Sciatic nerve (tissue), 2 donors: ENCODE measurements at regions not wholly inside any gene's neighbourhood (a gene's known extent, or its start where the extent isn't known, plus 50 kb on each side); places are given as distances from the start of the nearest gene placed in this dataset.

ENCODE experiments used
- ATAC-seq: fragments of 200-7000 bp; cut with Tn5 transposase; one replicate; pipeline ENCODE4 v1.9.1; 2020; ENCODE audit warnings: mild to moderate bottlenecking, moderate library complexity
- DNase-seq: peaks from one replicate; pipeline ENCODE4 v3.0.0-alpha.2; 2020; ENCODE audit warnings: low spot score
- intact Hi-C: fragments of 100-400 bp; cut with DNase I; formaldehyde crosslinking; loops from one replicate; pipeline ENCODE4 v1.14.2; 2022
- donor health status: DM: no; HTN: no; CAD: no.
- donor health status: DM: no; HTN: no; CAD: no.

DNA sequence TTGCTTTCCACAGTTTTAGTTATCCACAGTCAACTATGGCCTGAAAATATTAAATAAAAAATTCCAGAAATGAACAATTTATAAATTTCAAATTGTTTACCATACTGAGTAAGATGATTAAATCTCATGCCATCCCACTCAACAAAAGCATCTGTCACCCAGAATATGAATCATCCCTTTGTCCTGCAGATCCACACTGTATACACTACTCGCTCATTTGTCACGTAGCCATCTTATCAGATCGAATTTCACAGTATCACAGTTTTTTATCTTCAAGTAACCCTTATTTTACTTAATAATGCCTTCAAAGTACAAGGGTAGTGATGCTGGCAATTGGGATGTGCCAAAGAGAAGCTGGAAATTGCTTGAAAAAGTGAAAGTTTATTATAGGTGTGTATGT lies 291.8 kb upstream of the LRATD1 start:
- no peak for ATAC-seq

DNA sequence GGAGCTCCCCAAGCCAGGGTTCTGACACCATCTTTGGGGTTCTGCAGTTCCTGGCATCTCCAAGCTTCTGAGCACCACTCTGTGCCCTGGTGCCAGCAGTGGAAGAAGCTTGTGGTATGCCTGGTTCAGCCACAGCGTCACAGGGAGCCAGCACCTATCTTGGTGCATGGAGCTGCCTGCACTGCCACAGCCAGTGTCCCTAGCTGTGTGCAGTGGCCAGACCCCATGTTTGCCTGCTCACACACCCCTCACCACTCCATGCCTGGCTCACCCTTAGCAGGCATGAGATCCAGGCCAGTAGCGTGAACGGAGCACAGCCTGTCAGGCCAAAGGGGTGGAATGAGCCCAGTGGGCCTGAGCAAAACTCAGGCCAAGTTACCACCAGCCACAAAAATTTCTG lies 290.2 kb upstream of the LRATD1 start:
- intact Hi-C loops = no loop called here
- ATAC-seq (no peak), DNase-seq (no peak)

More for the DNA sequence above, 291.8 kb upstream of the LRATD1 start:
- intact Hi-C loops = no loop called here
- no peak for DNase-seq

DNA sequence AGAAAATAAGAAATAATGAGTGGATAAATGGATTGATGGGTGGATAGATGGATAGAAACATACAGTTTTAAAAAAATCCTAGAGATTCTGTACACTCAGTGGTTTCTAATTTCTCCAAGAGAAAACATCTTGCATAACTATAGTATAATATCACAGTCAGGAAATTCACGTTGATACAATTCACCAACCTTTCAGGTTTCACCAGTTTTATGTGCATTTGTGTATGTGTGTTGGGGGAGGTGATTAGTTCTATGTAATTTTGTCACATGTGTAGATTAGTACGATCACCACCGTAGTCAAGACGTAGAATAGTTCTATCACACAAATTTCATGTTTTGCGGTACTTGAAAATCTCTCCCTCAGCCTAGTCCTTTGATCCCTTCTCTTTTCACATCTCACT lies 288.2 kb upstream of the LRATD1 start:
- no peak for ATAC-seq
- intact Hi-C loops = no loop called here
- DNase-seq = no peak

DNA sequence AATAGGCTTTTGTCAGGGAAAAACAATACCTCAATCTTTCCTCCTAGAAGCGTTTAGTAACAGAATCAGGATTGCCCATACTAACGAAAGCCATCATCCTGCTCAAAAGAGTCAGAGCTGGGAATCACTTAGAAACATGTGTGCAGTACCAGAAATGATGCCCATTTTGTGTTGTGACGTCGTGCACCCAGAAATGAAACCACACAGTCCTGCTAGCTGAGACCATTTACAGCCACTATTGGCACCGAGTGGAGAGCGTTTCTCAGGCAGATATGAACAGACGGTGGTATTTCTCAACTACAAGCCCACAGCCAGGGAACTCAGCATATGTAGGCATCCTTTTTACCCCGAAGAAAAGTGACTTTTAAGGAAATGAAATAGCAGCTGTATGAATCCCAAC lies 284.3 kb upstream of the LRATD1 start:
- DNase-seq (no peak), ATAC-seq (no peak)
- intact Hi-C loops = no loop called here

DNA sequence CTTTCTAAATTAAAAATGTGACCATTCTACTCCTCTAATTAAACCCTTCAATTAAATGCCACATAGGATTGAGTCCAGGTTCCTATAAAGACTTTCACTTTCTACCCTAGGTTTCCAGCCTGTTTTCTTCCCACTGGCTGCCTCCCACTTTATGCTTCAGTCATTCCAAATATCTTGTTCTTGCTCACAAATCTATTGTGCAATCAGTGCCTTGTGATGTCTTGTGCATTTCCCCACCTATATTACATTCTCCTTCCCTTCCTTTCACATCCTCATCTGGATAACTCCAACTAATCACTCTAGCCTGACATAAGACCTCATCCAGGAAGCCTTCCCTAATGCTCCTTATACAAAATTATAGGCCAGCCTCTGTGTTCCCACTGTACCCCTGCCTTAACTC lies 281.7 kb upstream of the LRATD1 start:
- intact Hi-C loops = no loop called here
- ATAC-seq = no peak

DNA sequence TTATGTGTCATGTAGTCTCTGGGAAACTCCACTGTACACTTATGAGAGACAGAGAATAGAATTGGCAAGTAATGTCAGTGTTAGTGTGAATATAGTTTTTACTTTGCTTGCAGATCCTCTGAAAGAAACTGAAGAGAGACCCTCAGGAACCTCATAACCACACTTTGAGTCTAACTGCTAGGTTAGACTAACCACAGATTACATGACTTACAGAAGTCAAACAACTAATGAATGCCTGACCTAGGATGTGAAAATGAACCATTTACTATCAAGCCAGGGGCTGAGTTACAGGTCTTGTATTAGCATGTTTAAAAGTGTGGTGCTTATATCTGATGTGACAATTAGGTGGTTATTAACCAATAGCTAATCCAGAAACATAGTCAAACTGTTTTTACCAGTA lies 280.4 kb upstream of the LRATD1 start:
- intact Hi-C loops = no loop called here
- no peak for ATAC-seq

More for the DNA sequence above, 281.7 kb upstream of the LRATD1 start:
- no peak for DNase-seq

DNA sequence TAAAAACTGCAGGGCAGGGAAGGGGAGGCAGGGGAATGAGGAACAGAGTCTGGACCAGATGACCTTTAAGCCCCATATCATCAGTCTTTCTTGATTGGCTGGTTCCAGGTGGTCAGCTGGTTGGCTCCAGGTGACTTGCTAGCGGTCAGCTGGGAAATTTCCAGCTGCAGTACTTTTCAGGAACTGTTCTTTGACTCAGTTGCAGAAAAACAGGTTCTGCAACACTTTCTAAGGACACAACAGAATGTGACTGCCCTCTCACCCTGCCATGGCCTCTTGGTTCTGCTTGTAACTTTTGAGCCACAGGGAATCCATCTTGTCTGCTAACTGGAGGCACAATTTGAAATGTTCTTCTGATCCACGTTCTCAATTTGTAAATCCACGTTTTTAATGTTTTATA lies 278.3 kb upstream of the LRATD1 start:
- intact Hi-C loops = no loop called here
- no peak for DNase-seq
- no peak for ATAC-seq

More for the DNA sequence above, 280.4 kb upstream of the LRATD1 start:
- no peak for DNase-seq

DNA sequence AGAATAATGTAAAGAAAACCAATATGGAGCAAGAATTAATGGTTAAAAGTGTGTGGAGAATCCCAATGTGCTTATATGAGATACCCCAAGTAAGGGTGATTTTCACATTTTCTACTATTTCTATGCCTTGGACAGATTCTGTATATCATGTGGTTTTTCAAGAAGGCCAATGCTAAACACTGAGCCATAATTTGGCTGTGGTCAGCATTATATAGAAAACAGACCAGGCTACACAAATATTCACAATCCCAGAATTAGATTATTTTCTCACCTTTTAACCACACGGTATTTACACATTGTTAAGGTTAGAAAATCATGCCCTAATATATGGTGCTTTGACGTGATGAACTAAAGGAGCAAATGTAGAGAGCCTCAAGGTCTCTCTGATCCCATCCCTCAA lies 277.4 kb upstream of the LRATD1 start:
- DNase-seq = no peak
- intact Hi-C loops = no loop called here
- ATAC-seq = no peak

DNA sequence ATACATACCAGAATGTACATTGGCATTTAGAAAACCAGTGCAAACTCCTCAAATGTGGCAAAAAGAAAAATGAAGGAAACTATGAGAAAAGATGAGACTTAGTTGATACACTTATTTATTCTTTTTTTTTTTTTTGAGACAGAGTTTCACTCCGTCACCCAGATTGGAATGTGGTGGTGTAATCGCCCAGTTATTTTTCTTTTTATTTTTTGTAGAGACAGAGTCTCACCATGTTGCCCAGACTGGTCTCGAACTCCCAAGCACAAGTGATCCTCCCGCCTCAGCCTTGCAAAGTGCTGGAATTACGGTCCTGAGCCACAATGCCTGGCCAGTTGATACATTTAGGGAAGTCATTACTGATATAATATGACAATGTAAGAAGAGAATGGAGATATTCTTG lies 274.2 kb upstream of the LRATD1 start:
- ATAC-seq (no peak), DNase-seq (no peak)
- intact Hi-C loops = no loop called here

DNA sequence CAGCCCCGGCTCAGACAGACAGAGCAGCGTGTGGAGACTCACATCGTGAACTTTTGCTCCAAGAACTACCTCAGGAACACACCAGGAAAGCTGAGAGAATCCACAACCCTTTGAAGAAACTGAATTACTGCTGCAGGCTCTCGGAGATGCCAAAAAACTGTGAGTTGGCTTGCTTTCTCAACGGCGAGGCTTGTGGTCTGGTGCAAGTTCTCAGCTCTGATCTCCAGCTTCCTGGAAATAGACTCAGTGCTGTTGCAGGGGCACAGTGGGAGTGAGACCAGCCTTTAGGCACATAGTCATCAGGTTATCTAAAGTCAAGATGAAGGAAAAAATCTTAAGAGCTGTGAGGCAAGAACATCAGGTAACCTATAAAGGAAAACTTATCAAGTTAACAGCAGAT lies 273.7 kb upstream of the LRATD1 start:
- intact Hi-C loops = no loop called here

DNA sequence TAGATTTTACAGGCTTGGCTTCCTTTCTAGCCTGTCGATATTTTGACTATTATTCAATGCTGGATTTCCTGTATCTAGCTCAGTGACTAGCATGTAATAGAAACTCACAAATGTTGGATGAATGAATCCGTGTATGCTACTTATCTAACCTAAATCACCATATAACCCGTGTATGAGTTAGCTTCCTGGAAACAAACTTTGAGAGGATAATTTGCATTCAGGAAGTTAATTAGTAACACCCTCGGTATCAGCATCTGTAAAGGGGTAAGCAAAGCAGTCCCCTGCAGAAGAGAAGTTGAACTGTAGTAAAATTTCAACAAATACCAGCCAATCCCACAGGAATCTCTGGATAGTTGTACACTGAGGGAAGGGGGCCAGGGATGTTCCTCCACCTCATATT lies 269.4 kb upstream of the LRATD1 start:
- intact Hi-C loops = no loop called here
- no peak for ATAC-seq
- no peak for DNase-seq

More for the DNA sequence above, 273.7 kb upstream of the LRATD1 start:
- no peak for DNase-seq
- ATAC-seq = no peak

DNA sequence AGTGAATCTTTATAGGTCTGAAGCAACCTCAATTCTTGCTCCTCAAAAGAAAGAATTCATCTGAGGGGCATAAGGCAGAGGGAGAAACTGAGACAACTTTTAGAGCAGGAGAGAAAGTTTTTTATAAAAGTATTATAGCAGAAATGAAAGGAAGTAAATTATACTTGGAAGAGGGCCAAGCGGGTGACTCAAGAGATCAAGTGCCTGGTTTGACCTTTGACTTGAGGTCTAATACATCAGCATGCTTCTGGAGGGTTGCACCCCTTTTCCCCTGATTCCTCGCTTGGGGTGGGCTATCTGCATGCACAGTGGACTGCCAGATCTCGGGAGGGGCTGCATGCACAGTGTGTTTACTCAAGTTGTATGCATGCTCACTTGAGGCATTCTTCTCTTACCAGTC lies 268.5 kb upstream of the LRATD1 start:
- intact Hi-C loops = no loop called here
- DNase-seq = no peak
- ATAC-seq = no peak

DNA sequence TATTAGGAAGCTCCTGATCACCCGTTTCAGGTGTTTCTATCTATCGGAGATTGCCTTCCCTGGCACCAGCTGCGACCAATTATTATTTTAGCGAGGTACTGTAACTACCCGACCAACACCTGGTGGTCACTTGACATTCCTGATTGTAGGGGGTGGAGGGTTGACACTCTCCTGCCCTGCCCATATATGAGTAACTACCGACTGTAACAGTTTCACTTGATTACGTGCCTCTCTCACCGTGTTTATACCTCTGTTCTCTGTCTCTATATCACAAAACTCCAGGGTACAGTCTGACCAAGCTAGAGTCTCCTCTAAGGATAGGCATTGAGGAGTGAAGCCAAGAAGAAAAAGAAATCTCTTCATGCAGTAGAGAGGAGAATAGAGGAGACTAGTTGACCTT lies 268.0 kb upstream of the LRATD1 start:
- intact Hi-C loops = no loop called here
- no peak for DNase-seq
- no peak for ATAC-seq

DNA sequence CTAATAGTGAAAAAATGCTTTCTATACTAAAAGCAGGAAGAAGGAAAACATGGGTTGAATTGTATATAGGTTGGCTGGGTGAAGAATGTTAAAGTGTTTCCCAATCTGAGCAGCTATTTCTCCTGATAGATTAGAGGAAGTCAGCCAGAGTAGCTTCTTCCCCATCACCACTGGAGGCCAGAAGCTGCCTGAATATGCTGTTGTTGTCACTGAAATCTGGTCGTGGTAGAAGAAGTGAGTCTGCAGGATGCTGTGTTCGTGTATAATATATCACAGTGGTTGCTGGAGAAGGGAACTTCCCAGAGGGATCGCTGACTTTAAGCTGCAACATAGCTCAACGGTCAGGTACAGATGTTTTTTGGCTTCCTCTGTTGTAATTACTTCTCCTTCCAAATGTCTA lies 247.5 kb upstream of the LRATD1 start:
- no peak for ATAC-seq
- DNase-seq = no peak
- intact Hi-C loops = no loop called here

DNA sequence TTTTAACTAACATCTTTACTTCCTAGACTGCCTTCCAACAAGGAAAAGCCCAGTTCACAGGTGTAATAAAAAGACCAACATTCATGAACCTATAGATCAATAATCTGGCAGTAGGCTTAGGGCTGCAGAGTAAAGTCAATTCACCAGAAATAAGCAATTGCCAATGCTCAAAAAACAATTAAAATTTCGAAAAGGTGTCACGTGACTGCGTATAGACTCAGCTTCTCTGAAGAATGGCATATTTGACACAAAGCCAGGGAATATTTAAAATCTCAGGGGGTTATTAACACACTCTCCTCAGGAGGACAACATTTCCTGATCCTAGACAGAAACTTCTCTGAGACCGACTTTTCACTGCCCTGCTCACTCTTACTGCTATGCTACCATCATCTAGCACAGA lies 245.2 kb upstream of the LRATD1 start:
- intact Hi-C loops = no loop called here
- ATAC-seq (no peak), DNase-seq (no peak)

DNA sequence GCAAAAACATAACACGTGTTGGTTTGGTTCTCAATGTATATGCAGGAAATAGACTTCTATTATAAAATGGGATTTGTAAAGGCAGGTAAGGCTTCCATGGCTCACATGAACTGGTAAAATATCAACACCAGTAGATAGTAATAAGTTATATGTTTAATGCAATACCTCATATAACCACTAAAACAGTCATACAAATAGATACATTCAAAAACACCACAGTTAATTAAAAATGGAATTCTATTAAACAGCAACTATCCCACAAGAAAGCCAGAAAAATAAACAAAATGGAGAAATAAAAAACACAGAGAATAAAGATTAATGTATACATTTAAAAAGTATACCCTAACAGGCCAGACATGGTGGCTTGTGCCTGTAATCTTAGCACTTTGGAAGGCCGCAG lies 243.8 kb upstream of the LRATD1 start:
- no peak for DNase-seq
- no peak for ATAC-seq
- intact Hi-C loops = no loop called here

DNA sequence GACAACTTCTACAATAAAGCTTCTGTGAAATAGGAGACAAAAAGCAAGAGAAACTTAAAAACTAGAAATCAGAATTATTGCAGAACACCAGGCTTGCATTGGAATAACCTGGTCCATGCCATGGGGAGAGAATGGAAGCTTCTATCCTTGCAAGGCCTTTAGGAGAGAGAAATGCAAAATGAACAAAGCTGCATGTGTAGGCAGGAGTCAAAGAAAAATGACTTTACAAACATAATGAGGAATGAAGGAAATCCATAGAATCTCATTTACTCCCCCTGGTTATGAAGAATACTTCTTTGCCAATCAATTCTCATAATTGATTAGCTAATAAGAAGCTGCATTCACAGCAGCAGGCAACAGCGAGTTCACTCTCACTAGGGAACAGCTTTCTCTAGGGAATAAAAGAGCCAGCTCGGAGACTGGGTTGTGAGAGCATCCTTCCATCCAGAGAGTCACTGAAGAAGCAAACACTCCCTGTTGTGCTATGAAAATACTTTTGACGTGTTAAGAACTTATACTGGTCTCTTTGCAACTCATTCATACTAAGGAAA lies 235.9 kb upstream of the LRATD1 start:
- intact Hi-C loops = no loop called here
- DNase-seq (no peak), ATAC-seq (no peak)

DNA sequence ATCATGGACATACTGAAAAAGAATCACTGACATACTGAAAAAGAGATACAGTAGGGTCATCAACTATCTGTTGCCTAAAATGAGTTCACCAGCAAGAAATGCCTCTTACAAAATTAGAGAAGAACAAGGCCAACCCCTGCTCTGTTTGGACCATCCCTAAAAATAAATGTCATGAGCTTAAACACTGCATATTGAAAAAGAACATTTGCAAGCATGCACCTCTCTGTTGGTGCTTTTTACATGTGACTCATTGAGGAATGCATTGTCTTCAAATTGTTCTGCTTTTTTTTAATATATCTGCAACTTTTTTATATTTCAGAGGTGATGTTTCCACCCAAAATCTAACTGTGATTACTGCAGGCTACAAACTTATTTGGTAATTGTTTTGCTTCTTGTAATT lies 233.9 kb upstream of the LRATD1 start:
- ATAC-seq = no peak
- intact Hi-C loops = no loop called here
- no peak for DNase-seq

DNA sequence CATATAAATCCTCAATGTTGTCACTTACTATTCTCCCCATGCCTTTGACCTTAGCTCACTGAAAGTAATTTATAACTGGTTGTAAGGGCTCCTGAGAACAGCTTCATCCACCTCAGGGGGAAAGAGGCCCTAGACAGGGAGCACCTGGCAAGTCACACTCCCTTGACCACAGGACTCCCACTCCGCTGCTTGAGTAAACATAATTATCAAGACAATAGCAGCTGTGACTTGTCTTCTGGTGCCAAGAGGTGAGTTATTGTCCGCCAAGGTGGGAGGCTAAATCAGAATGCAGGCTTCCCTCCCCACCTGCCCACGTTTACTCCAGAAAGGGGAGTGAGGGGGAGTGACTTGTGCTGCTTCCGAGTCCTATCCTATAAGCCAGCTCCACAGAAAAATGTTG lies 230.6 kb upstream of the LRATD1 start:
- ATAC-seq (no peak), DNase-seq (no peak)
- intact Hi-C loops = no loop called here

DNA sequence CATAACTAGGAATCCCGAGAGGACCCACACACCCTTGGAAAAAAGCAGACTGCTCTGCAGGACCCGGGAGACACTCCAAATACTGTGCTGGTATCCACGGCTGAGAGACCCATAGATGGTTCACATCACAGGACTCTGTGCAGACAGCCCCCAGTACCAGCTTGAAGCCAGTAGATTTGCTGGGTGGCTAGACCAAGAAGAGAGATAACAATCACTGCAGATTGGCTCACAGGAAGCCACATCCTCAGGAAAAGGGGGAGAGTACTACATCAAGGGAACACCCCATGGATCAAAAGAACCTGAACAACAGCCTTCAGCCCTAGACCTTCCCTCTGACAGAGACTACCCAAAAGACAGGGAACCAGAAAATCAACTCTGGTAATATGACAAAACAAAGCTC lies 223.8 kb upstream of the LRATD1 start:
- ATAC-seq (no peak), DNase-seq (no peak)
- intact Hi-C loops = no loop called here

DNA sequence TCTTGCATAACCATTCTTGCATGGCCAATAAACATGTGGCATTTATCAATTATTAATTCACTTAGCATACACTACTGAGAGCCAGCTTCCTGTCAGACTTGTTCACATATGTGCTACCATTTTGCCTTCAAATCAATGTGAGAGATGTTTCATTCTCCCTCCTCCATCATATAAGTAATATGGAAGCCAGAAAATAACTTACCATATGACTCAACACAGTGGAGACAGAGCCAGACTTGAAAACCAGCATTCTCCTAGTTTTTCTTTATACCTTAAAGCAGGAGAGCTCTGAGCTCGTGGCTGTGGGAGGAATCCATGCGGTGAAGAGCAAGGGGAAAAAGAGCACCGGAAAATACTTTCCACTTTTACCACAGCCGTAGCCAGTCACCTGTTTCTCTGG lies 215.0 kb upstream of the LRATD1 start:
- ATAC-seq = no peak
- intact Hi-C loops = no loop called here
- no peak for DNase-seq

DNA sequence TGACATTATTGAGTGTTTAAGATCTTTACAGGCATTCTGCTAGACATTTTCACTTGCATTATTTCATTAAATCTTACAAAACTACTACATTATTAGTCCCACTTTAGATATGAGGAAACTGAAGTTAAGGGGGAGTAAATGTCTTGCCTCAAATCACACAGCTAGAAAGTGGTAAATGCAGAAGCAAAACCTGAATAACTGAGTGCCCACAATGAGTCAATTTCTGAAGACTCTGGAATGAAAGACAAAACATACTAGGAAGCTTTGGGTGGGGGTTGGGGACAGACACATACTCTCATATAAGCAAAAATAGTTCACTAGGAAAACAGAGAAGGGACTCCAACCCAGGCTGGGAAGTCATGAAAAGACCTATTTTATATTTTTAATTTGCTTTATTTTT lies 214.4 kb upstream of the LRATD1 start:
- DNase-seq (no peak), ATAC-seq (no peak)
- intact Hi-C loops = no loop called here
